Activated naive CD4-positive, alpha-beta T cell treated with anti-CD3 and anti-CD28 coated beads, Interleukin-2, amount 50 U/mL, for 24 hours (primary cell): ENCODE measurements at regions not wholly inside any gene's neighbourhood (a gene's known extent, or its start where the extent isn't known, plus 50 kb on each side); places are given as distances from the start of the nearest gene placed in this dataset.
"Not testable (repeated sequence)": the region's sequence is repeated elsewhere in the genome, so short reads cannot be mapped to it uniquely, and the experiment has no call there.

Source experiments
- H3K27ac Mint-ChIP-seq: one replicate; pipeline ENCODE4 v1.8.0; 2021; ENCODE audit warnings: mild to moderate bottlenecking, mixed read lengths
- H3K27me3 Mint-ChIP-seq: one replicate; pipeline ENCODE4 v1.8.0; 2021; ENCODE audit warnings: mixed read lengths
- H3K36me3 Mint-ChIP-seq: one replicate; pipeline ENCODE4 v1.8.0; 2021; ENCODE audit warnings: mixed read lengths
- H3K4me1 Mint-ChIP-seq: one replicate; pipeline ENCODE4 v1.8.0; 2021; ENCODE audit warnings: mixed read lengths
- H3K4me3 Mint-ChIP-seq: one replicate; pipeline ENCODE4 v1.8.0; 2021; ENCODE audit warnings: mild to moderate bottlenecking, mixed read lengths
- H3K9me3 Mint-ChIP-seq: one replicate; pipeline ENCODE4 v1.8.0; 2021; ENCODE audit warnings: mixed read lengths

GRCh38 chr17:71760062-71760720 lies 360.6 kb upstream of the SOX9 start:
- H3K27ac Mint-ChIP-seq = no peak overlapping the region
- no peaks in the 10 kb centered on the region for H3K36me3 Mint-ChIP-seq
- no peak overlapping the region for H3K4me3 Mint-ChIP-seq
- H3K9me3 Mint-ChIP-seq = peaks cover 6% of the 10 kb centered on the region
- no peaks in the 10 kb centered on the region for H3K27me3 Mint-ChIP-seq
- H3K4me1 Mint-ChIP-seq = no peaks in the 10 kb centered on the region

GRCh38 chr17:71762526-71762925 lies 358.3 kb upstream of the SOX9 start:
- H3K4me1 Mint-ChIP-seq = no peaks in the 10 kb centered on the region
- H3K4me3 Mint-ChIP-seq = no peak overlapping the region
- no peak overlapping the region for H3K27ac Mint-ChIP-seq
- no peaks in the 10 kb centered on the region for H3K36me3 Mint-ChIP-seq
- no peaks in the 10 kb centered on the region for H3K27me3 Mint-ChIP-seq
- H3K9me3 Mint-ChIP-seq = peaks cover 6% of the 10 kb centered on the region

GRCh38 chr17:71764505-71764904 lies 356.3 kb upstream of the SOX9 start:
- no peaks in the 10 kb centered on the region for H3K4me1 Mint-ChIP-seq
- no peaks in the 10 kb centered on the region for H3K27me3 Mint-ChIP-seq
- H3K4me3 Mint-ChIP-seq = no peak overlapping the region
- H3K36me3 Mint-ChIP-seq = peaks cover 3% of the 10 kb centered on the region
- H3K27ac Mint-ChIP-seq = no peak overlapping the region
- H3K9me3 Mint-ChIP-seq = peaks cover 11% of the 10 kb centered on the region

- Mint-ChIP-seq H3K36me3 (peaks cover 3% of the 10 kb centered on the region), H3K9me3 (peaks cover 13% of the 10 kb centered on the region), H3K27ac (no peak overlapping the region), H3K4me3 (no peak overlapping the region), H3K4me1 (no peaks in the 10 kb centered on the region), H3K27me3 (no peaks in the 10 kb centered on the region)
These were observed 355.4 kb upstream of the SOX9 start for GRCh38 chr17:71765437-71765836.

- Mint-ChIP-seq H3K4me1 (no peaks in the 10 kb centered on the region), H3K27me3 (no peaks in the 10 kb centered on the region), H3K9me3 (peaks cover 16% of the 10 kb centered on the region), H3K4me3 (no peak overlapping the region), H3K27ac (no peak overlapping the region), H3K36me3 (peaks cover 3% of the 10 kb centered on the region)
These were observed 351.0 kb upstream of the SOX9 start for GRCh38 chr17:71769850-71770249.

- Mint-ChIP-seq H3K27me3 (no peaks in the 10 kb centered on the region), H3K36me3 (peaks cover 1% of the 10 kb centered on the region)
These were observed 343.7 kb upstream of the SOX9 start for GRCh38 chr17:71777048-71777640.

GRCh38 chr17:71779482-71779881 lies 341.3 kb upstream of the SOX9 start:
- no peak overlapping the region for H3K4me3 Mint-ChIP-seq
- H3K9me3 Mint-ChIP-seq = no peaks in the 10 kb centered on the region
- peaks cover 1% of the 10 kb centered on the region for H3K36me3 Mint-ChIP-seq
- no peaks in the 10 kb centered on the region for H3K27me3 Mint-ChIP-seq
- no peak overlapping the region for H3K27ac Mint-ChIP-seq
- no peaks in the 10 kb centered on the region for H3K4me1 Mint-ChIP-seq

More at GRCh38 chr17:71777048-71777640, 343.7 kb upstream of the SOX9 start:
- H3K9me3 Mint-ChIP-seq = no peaks in the 10 kb centered on the region
- H3K27ac Mint-ChIP-seq = no peak overlapping the region
- no peak overlapping the region for H3K4me3 Mint-ChIP-seq
- H3K4me1 Mint-ChIP-seq = no peaks in the 10 kb centered on the region

- Mint-ChIP-seq H3K4me3 (no peak overlapping the region), H3K27ac (no peak overlapping the region), H3K36me3 (peaks cover 1% of the 10 kb centered on the region), H3K9me3 (peaks cover 6% of the 10 kb centered on the region), H3K4me1 (no peaks in the 10 kb centered on the region), H3K27me3 (no peaks in the 10 kb centered on the region)
These were observed 340.2 kb upstream of the SOX9 start for GRCh38 chr17:71780596-71780995.

GRCh38 chr17:71782021-71782420 lies 338.8 kb upstream of the SOX9 start:
- H3K9me3 Mint-ChIP-seq, H3K27ac Mint-ChIP-seq, H3K27me3 Mint-ChIP-seq, H3K4me3 Mint-ChIP-seq, H3K36me3 Mint-ChIP-seq, H3K4me1 Mint-ChIP-seq: not testable (repeated sequence)

- Mint-ChIP-seq H3K27ac (no peak overlapping the region), H3K36me3 (no peaks in the 10 kb centered on the region), H3K4me1 (no peaks in the 10 kb centered on the region), H3K9me3 (peaks cover 10% of the 10 kb centered on the region), H3K4me3 (no peak overlapping the region), H3K27me3 (no peaks in the 10 kb centered on the region)
These were observed 330.0 kb upstream of the SOX9 start for GRCh38 chr17:71790791-71791190.

- no peaks in the 10 kb centered on the region for H3K4me1 Mint-ChIP-seq
These were observed 329.5 kb upstream of the SOX9 start for GRCh38 chr17:71791311-71791710.

GRCh38 chr17:71792966-71793365 lies 327.9 kb upstream of the SOX9 start:
- H3K4me1 Mint-ChIP-seq = no peaks in the 10 kb centered on the region
- H3K27me3 Mint-ChIP-seq = no peaks in the 10 kb centered on the region
- H3K27ac Mint-ChIP-seq = no peak overlapping the region
- H3K4me3 Mint-ChIP-seq = no peak overlapping the region
- no peaks in the 10 kb centered on the region for H3K36me3 Mint-ChIP-seq
- H3K9me3 Mint-ChIP-seq = peaks cover 7% of the 10 kb centered on the region

More at GRCh38 chr17:71791311-71791710, 329.5 kb upstream of the SOX9 start:
- Mint-ChIP-seq H3K36me3 (no peaks in the 10 kb centered on the region), H3K9me3 (peaks cover 10% of the 10 kb centered on the region), H3K27me3 (no peaks in the 10 kb centered on the region), H3K4me3 (no peak overlapping the region), H3K27ac (no peak overlapping the region)

GRCh38 chr17:71793518-71793917 lies 327.3 kb upstream of the SOX9 start:
- Mint-ChIP-seq H3K9me3 (peaks cover 5% of the 10 kb centered on the region), H3K27me3 (no peaks in the 10 kb centered on the region), H3K36me3 (no peaks in the 10 kb centered on the region), H3K27ac (no peak overlapping the region), H3K4me1 (no peaks in the 10 kb centered on the region), H3K4me3 (no peak overlapping the region)

- Mint-ChIP-seq H3K36me3 (no peaks in the 10 kb centered on the region), H3K27me3 (no peaks in the 10 kb centered on the region), H3K4me3 (no peak overlapping the region), H3K4me1 (no peaks in the 10 kb centered on the region), H3K9me3 (peaks cover 3% of the 10 kb centered on the region), H3K27ac (no peak overlapping the region)
These were observed 322.1 kb upstream of the SOX9 start for GRCh38 chr17:71798701-71799100.

- no peaks in the 10 kb centered on the region for H3K27me3 Mint-ChIP-seq
- no peak overlapping the region for H3K4me3 Mint-ChIP-seq
- H3K27ac Mint-ChIP-seq = no peak overlapping the region
- no peaks in the 10 kb centered on the region for H3K4me1 Mint-ChIP-seq
- no peaks in the 10 kb centered on the region for H3K36me3 Mint-ChIP-seq
- H3K9me3 Mint-ChIP-seq = peaks cover 3% of the 10 kb centered on the region
These were observed 321.2 kb upstream of the SOX9 start for GRCh38 chr17:71799657-71800056.

- H3K27ac Mint-ChIP-seq = no peak overlapping the region
- H3K4me3 Mint-ChIP-seq = no peak overlapping the region
- H3K4me1 Mint-ChIP-seq = no peaks in the 10 kb centered on the region
- H3K36me3 Mint-ChIP-seq = no peaks in the 10 kb centered on the region
- H3K27me3 Mint-ChIP-seq = no peaks in the 10 kb centered on the region
- peaks cover 3% of the 10 kb centered on the region for H3K9me3 Mint-ChIP-seq
These were observed 319.5 kb upstream of the SOX9 start for GRCh38 chr17:71801301-71801700.

GRCh38 chr17:71802663-71803062 lies 318.2 kb upstream of the SOX9 start:
- no peaks in the 10 kb centered on the region for H3K27me3 Mint-ChIP-seq
- H3K4me3 Mint-ChIP-seq = no peak overlapping the region
- no peak overlapping the region for H3K27ac Mint-ChIP-seq
- no peaks in the 10 kb centered on the region for H3K4me1 Mint-ChIP-seq
- H3K36me3 Mint-ChIP-seq = no peaks in the 10 kb centered on the region
- H3K9me3 Mint-ChIP-seq = peaks cover 8% of the 10 kb centered on the region
